HEK293 (cell line): ENCODE measurements at regions not wholly inside any gene's neighbourhood (a gene's known extent, or its start where the extent isn't known, plus 50 kb on each side); places are given as distances from the start of the nearest gene placed in this dataset.
"Not testable (repeated sequence)": the region's sequence is repeated elsewhere in the genome, so short reads cannot be mapped to it uniquely, and the experiment has no call there.

Experiments used
- GLI4 ChIP-seq: fragments of 450-650 bp; formaldehyde crosslinking; IDR thresholded peaks from 2 replicates; pipeline ENCODE4 v1.5.1; 2016; ENCODE audit warnings: missing biosample characterization, missing genetic modification characterization
- YY1 ChIP-seq: fragments of 450-650 bp; formaldehyde crosslinking; IDR thresholded peaks from 2 replicates; pipeline ENCODE4 v1.5.1; 2018; ENCODE audit warnings: missing biosample characterization, missing genetic modification characterization
- ZNF776 ChIP-seq: fragments of 450-650 bp; formaldehyde crosslinking; IDR thresholded peaks from 2 replicates; pipeline ENCODE4 v1.5.0; 2017; ENCODE audit warnings: missing biosample characterization, missing genetic modification characterization, borderline replicate concordance
- TF ChIP-seq, protein P1 (sequence below): fragments of 450-650 bp; formaldehyde crosslinking; IDR thresholded peaks from 2 replicates; pipeline ENCODE4 v1.5.1; 2016; ENCODE audit warnings: missing biosample characterization, missing genetic modification characterization
- TF ChIP-seq, protein P2 (sequence below): fragments of 450-650 bp; formaldehyde crosslinking; IDR thresholded peaks from 2 replicates; pipeline ENCODE4 v1.5.1; 2016; ENCODE audit warnings: missing biosample characterization, missing genetic modification characterization
- TF ChIP-seq, protein P3 (sequence below): fragments of 450-650 bp; formaldehyde crosslinking; IDR thresholded peaks from 2 replicates; pipeline ENCODE4 v1.5.1; 2016; ENCODE audit warnings: missing biosample characterization, missing genetic modification characterization
- TF ChIP-seq, protein P4 (sequence below): fragments of 450-650 bp; formaldehyde crosslinking; IDR thresholded peaks from 2 replicates; pipeline ENCODE4 v1.5.1; 2016; ENCODE audit warnings: missing biosample characterization, missing genetic modification characterization, low read depth

DNA sequence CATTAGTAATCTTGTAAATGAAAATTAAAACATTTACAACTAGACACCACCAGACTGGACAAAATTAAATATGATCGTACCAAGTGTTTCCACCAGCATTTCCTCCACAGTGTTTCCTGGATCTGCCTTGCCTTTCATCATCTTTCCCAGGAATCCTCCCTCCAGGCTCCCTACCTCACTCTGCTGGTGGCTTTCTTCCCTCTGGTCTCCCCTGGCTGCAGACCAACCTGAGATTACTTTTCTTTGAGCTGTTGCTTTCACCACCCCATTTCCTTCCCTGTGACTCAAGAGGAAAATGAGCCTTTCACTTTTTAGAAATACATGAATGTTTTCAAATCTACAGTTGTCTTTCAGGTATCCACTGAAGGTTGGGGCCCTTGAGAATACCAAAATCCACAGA, 228.8 kb upstream of the NBPF12 start:
- TF ChIP-seq, protein P1, sequence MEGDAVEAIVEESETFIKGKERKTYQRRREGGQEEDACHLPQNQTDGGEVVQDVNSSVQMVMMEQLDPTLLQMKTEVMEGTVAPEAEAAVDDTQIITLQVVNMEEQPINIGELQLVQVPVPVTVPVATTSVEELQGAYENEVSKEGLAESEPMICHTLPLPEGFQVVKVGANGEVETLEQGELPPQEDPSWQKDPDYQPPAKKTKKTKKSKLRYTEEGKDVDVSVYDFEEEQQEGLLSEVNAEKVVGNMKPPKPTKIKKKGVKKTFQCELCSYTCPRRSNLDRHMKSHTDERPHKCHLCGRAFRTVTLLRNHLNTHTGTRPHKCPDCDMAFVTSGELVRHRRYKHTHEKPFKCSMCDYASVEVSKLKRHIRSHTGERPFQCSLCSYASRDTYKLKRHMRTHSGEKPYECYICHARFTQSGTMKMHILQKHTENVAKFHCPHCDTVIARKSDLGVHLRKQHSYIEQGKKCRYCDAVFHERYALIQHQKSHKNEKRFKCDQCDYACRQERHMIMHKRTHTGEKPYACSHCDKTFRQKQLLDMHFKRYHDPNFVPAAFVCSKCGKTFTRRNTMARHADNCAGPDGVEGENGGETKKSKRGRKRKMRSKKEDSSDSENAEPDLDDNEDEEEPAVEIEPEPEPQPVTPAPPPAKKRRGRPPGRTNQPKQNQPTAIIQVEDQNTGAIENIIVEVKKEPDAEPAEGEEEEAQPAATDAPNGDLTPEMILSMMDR: not testable (repeated sequence)
- TF ChIP-seq, protein P2, sequence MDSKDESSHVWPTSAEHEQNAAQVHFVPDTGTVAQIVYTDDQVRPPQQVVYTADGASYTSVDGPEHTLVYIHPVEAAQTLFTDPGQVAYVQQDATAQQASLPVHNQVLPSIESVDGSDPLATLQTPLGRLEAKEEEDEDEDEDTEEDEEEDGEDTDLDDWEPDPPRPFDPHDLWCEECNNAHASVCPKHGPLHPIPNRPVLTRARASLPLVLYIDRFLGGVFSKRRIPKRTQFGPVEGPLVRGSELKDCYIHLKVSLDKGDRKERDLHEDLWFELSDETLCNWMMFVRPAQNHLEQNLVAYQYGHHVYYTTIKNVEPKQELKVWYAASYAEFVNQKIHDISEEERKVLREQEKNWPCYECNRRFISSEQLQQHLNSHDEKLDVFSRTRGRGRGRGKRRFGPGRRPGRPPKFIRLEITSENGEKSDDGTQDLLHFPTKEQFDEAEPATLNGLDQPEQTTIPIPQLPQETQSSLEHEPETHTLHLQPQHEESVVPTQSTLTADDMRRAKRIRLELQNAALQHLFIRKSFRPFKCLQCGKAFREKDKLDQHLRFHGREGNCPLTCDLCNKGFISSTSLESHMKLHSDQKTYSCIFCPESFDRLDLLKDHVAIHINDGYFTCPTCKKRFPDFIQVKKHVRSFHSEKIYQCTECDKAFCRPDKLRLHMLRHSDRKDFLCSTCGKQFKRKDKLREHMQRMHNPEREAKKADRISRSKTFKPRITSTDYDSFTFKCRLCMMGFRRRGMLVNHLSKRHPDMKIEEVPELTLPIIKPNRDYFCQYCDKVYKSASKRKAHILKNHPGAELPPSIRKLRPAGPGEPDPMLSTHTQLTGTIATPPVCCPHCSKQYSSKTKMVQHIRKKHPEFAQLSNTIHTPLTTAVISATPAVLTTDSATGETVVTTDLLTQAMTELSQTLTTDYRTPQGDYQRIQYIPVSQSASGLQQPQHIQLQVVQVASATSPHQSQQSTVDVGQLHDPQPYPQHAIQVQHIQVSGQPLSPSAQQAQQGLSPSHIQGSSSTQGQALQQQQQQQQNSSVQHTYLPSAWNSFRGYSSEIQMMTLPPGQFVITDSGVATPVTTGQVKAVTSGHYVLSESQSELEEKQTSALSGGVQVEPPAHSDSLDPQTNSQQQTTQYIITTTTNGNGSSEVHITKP (tag by site-specific recombination): not testable (repeated sequence)
- TF ChIP-seq, protein P3, sequence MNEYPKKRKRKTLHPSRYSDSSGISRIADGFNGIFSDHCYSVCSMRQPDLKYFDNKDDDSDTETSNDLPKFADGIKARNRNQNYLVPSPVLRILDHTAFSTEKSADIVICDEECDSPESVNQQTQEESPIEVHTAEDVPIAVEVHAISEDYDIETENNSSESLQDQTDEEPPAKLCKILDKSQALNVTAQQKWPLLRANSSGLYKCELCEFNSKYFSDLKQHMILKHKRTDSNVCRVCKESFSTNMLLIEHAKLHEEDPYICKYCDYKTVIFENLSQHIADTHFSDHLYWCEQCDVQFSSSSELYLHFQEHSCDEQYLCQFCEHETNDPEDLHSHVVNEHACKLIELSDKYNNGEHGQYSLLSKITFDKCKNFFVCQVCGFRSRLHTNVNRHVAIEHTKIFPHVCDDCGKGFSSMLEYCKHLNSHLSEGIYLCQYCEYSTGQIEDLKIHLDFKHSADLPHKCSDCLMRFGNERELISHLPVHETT (tag by site-specific recombination): not testable (repeated sequence)
- TF ChIP-seq YY1, ZNF776, GLI4 (tag by site-specific recombination): not testable (repeated sequence)
- TF ChIP-seq, protein P4, sequence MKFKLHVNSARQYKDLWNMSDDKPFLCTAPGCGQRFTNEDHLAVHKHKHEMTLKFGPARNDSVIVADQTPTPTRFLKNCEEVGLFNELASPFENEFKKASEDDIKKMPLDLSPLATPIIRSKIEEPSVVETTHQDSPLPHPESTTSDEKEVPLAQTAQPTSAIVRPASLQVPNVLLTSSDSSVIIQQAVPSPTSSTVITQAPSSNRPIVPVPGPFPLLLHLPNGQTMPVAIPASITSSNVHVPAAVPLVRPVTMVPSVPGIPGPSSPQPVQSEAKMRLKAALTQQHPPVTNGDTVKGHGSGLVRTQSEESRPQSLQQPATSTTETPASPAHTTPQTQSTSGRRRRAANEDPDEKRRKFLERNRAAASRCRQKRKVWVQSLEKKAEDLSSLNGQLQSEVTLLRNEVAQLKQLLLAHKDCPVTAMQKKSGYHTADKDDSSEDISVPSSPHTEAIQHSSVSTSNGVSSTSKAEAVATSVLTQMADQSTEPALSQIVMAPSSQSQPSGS (tag by site-specific recombination): not testable (repeated sequence)
